Hepatocyte (in vitro differentiated cells): ENCODE measurements at regions not wholly inside any gene's neighbourhood (a gene's known extent, or its start where the extent isn't known, plus 50 kb on each side); places are given as distances from the start of the nearest gene placed in this dataset.

Source experiments
- EZH2 ChIP-seq: fragments of 200-600 bp; sonication (generic); IDR thresholded peaks from 2 replicates; pipeline ENCODE4 v1.6.1; 2016; ENCODE audit warnings: antibody characterized with exemption, mild to moderate bottlenecking, borderline replicate concordance
- EZH2phosphoT487 ChIP-seq: fragments of 200-600 bp; sonication (generic); IDR thresholded peaks from one replicate; pipeline ENCODE4 v1.6.1; 2018; ENCODE audit warnings: antibody characterized with exemption, mild to moderate bottlenecking, low read depth, moderate library complexity; ENCODE audit not compliant: unreplicated experiment, severe bottlenecking
- TF ChIP-seq, protein P1 (sequence below): fragments of 200-600 bp; sonication (generic); IDR thresholded peaks from 2 replicates; pipeline ENCODE4 v1.5.1; 2016; ENCODE audit warnings: antibody characterized with exemption, mild to moderate bottlenecking; ENCODE audit not compliant: poor library complexity

DNA sequence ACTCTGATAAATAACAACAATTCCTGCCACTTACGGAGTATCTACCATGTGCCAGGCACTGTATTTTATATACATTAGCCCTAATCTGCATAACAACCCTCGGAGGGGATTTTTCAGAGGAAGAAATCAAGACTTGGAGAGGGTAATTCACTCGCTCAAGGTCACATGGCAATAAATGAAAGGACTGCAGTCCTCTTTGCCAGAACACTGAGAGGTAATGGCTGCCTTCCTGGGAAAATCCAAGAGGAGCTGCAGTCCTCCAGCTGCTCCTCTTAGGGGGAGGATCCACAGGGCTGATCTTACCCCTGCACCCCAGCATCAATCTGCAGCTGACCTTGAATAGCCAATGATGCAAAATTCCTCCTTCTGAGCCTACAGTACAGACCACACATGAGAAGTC lies 114.1 kb upstream of the RPL38 start:
- TF ChIP-seq, protein P1, sequence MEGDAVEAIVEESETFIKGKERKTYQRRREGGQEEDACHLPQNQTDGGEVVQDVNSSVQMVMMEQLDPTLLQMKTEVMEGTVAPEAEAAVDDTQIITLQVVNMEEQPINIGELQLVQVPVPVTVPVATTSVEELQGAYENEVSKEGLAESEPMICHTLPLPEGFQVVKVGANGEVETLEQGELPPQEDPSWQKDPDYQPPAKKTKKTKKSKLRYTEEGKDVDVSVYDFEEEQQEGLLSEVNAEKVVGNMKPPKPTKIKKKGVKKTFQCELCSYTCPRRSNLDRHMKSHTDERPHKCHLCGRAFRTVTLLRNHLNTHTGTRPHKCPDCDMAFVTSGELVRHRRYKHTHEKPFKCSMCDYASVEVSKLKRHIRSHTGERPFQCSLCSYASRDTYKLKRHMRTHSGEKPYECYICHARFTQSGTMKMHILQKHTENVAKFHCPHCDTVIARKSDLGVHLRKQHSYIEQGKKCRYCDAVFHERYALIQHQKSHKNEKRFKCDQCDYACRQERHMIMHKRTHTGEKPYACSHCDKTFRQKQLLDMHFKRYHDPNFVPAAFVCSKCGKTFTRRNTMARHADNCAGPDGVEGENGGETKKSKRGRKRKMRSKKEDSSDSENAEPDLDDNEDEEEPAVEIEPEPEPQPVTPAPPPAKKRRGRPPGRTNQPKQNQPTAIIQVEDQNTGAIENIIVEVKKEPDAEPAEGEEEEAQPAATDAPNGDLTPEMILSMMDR: no peak
- no peak for TF ChIP-seq EZH2
- TF ChIP-seq EZH2phosphoT487: no peak
